GM10248 (cell line): ENCODE measurements at regions not wholly inside any gene's neighbourhood (a gene's known extent, or its start where the extent isn't known, plus 50 kb on each side); places are given as distances from the start of the nearest gene placed in this dataset.
A peak's percentile ranks its signal among the peaks of the same experiment; 100 is the strongest.

Source experiments
- CTCF ChIA-PET: fragments of 300-600 bp; sonication (Branson Sonifier 250); formaldehyde crosslinking; extraction: SDS; loops from one replicate; lab custom pipeline; 2021; ENCODE audit warnings: antibody characterized with exemption; lab: Yijun Ruan, JAX
- POLR2A ChIA-PET: fragments of 350-650 bp; sonication (Branson Sonifier 250); formaldehyde crosslinking; extraction: SDS; loops from one replicate; lab custom pipeline; 2020; ENCODE audit warnings: antibody characterized with exemption; lab: Yijun Ruan, JAX
- DNase-seq: peaks from one replicate; pipeline ENCODE4 v3.0.0; 2012; ENCODE audit errors: extremely low spot score
- CTCF ChIP-seq: IDR thresholded peaks from 2 replicates; pipeline ENCODE4 v1.5.1; 2012; ENCODE audit warnings: mild to moderate bottlenecking, low read depth; ENCODE audit errors: extremely low read depth, missing control alignments, control extremely low read depth

GRCh38 chr19:13599681-13600080 is 93.4 kb upstream of the CACNA1A start:
- POLR2A ChIA-PET, result no interaction called here
- no peak for TF ChIP-seq CTCF
- CTCF ChIA-PET, result interaction anchor here (1.0 to 2.1 kb wide), 2 partner anchors 121 to 262 kb away, joined by 3 to 10 read pairs; no protein-coding TSS in a partner anchor
- no peak for DNase-seq

GRCh38 chr19:13598098-13598497 is 91.8 kb upstream of the CACNA1A start:
- no peak for TF ChIP-seq CTCF
- no peak for DNase-seq
- ChIA-PET CTCF (interaction anchor here (0.6 to 2.1 kb wide), 5 partner anchors 19 to 264 kb away, joined by 3 to 14 read pairs (median 4); no protein-coding TSS in a partner anchor), POLR2A (interaction anchor here (0.6 kb wide), 1 partner anchor 16 kb away, joined by 6 read pairs; no protein-coding TSS in a partner anchor)

GRCh38 chr19:13597640-13598039 is 91.4 kb upstream of the CACNA1A start:
- peak; percentile 57 for TF ChIP-seq CTCF
- POLR2A ChIA-PET, result interaction anchor here (0.6 kb wide), 1 partner anchor 15 kb away, joined by 6 read pairs; no protein-coding TSS in a partner anchor
- DNase-seq, result peak; percentile 86
- CTCF ChIA-PET, result interaction anchor here (0.6 to 2.1 kb wide), 5 partner anchors 18 to 265 kb away, joined by 3 to 14 read pairs (median 4); no protein-coding TSS in a partner anchor

GRCh38 chr19:13588957-13589833 is 82.9 kb upstream of the CACNA1A start:
- CTCF ChIA-PET, result interaction anchor here (0.6 to 3.5 kb wide), 34 partner anchors 10 to 614 kb away, joined by 3 to 61 read pairs (median 4); no protein-coding TSS in a partner anchor

GRCh38 chr19:13585512-13585911 is 79.2 kb upstream of the CACNA1A start:
- no peak for DNase-seq
- ChIA-PET POLR2A (no interaction called here), CTCF (interaction anchor here (1.0 to 5.3 kb wide), 3 partner anchors 10 to 390 kb away, joined by 3 to 24 read pairs (median 7); no protein-coding TSS in a partner anchor)
- no peak for TF ChIP-seq CTCF

More at GRCh38 chr19:13588957-13589833, 82.9 kb upstream of the CACNA1A start:
- POLR2A ChIA-PET, result no interaction called here
- peak; percentile 94 for TF ChIP-seq CTCF
- peak; percentile 85 for DNase-seq

GRCh38 chr19:13583753-13584152 is 77.5 kb upstream of the CACNA1A start:
- POLR2A ChIA-PET, result no interaction called here
- no peak for TF ChIP-seq CTCF
- CTCF ChIA-PET, result interaction anchor here (2.2 to 5.3 kb wide), 2 partner anchors 8 to 306 kb away, joined by 7 to 24 read pairs; no protein-coding TSS in a partner anchor

More at GRCh38 chr19:13583753-13584152, 77.5 kb upstream of the CACNA1A start:
- no peak for DNase-seq
